ENCODE measurements at regions not wholly inside any gene's neighbourhood (a gene's known extent, or its start where the extent isn't known, plus 50 kb on each side); places are given as distances from the start of the nearest gene placed in this dataset.
"Not testable (repeated sequence)": the region's sequence is repeated elsewhere in the genome, so short reads cannot be mapped to it uniquely, and the experiment has no call there.

GRCh38 chr9:104195142-104195541 lies 101.0 kb downstream of the SMC2 start:
- H3K4me1 Mint-ChIP-seq (ENCODE audit: low read depth); H3K36me3 Mint-ChIP-seq (ENCODE audit: low read depth); H3K27ac Mint-ChIP-seq; intact Hi-C loops (cut with micrococcal nuclease); H3K27me3 Mint-ChIP-seq; H3K4me3 Mint-ChIP-seq: not testable (repeated sequence)
- H3K9me3 Mint-ChIP-seq, result peaks cover 21% of the 10 kb centered on the region

- Mint-ChIP-seq H3K4me1 (ENCODE audit: low read depth) (no peaks in the 10 kb centered on the region), H3K4me3 (no peak overlapping the region), H3K36me3 (ENCODE audit: low read depth) (no peaks in the 10 kb centered on the region), H3K9me3 (peaks cover 18% of the 10 kb centered on the region), H3K27ac (no peak overlapping the region), H3K27me3 (no peaks in the 10 kb centered on the region)
- intact Hi-C loops (cut with micrococcal nuclease), result no loop called here
Measured at GRCh38 chr9:104200456-104200994, 106.4 kb downstream of the SMC2 start.

GRCh38 chr9:104206766-104207165 lies 112.7 kb downstream of the SMC2 start:
- H3K4me1 Mint-ChIP-seq (ENCODE audit: low read depth), result no peaks in the 10 kb centered on the region

GRCh38 chr9:104209387-104209786 lies 115.3 kb downstream of the SMC2 start:
- Mint-ChIP-seq H3K4me1 (ENCODE audit: low read depth) (no peaks in the 10 kb centered on the region), H3K9me3 (no peaks in the 10 kb centered on the region)

More at GRCh38 chr9:104206766-104207165, 112.7 kb downstream of the SMC2 start:
- Mint-ChIP-seq H3K4me3 (no peak overlapping the region), H3K9me3 (no peaks in the 10 kb centered on the region), H3K27me3 (no peaks in the 10 kb centered on the region), H3K36me3 (ENCODE audit: low read depth) (no peaks in the 10 kb centered on the region), H3K27ac (no peak overlapping the region)
- intact Hi-C loops (cut with micrococcal nuclease), result no loop called here

GRCh38 chr9:104227108-104227507 lies 133.0 kb downstream of the SMC2 start:
- H3K36me3 Mint-ChIP-seq (ENCODE audit: low read depth), result no peaks in the 10 kb centered on the region
- intact Hi-C loops (cut with micrococcal nuclease), result no loop called here

More at GRCh38 chr9:104209387-104209786, 115.3 kb downstream of the SMC2 start:
- H3K27ac Mint-ChIP-seq, result no peak overlapping the region
- intact Hi-C loops (cut with micrococcal nuclease), result no loop called here
- no peak overlapping the region for H3K4me3 Mint-ChIP-seq
- H3K27me3 Mint-ChIP-seq, result no peaks in the 10 kb centered on the region
- no peaks in the 10 kb centered on the region for H3K36me3 Mint-ChIP-seq (ENCODE audit: low read depth)

DNA sequence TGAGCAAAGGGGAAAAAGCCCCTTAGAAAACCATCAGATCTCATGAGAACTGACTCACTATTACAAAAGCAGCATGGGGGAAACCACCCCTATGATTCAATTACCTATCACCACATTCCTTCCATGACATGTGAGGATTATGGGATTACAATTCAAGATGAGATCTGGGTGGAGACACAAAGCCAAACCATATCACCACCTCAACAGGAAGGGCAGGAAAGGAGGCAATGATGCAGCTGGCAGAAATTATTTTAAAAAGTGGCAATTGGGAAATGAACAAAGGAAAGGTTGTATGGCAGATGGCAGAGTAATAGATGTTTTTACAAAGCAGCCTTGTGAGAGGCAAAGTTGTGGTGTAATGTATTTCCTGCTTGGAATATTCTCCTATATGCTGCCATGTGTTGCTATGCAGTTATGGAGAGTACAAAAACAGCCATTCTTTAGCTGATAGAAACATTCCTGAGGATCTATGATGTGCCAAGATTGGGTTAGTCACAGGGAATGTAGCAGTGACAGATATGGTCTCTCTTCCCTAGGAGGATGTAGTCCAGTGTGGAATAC lies 138.8 kb downstream of the SMC2 start:
- Mint-ChIP-seq H3K4me3 (no peak overlapping the region), H3K4me1 (ENCODE audit: low read depth) (no peaks in the 10 kb centered on the region), H3K27me3 (no peaks in the 10 kb centered on the region), H3K36me3 (ENCODE audit: low read depth) (no peaks in the 10 kb centered on the region), H3K27ac (no peak overlapping the region), H3K9me3 (peaks cover 18% of the 10 kb centered on the region)
- intact Hi-C loops (cut with micrococcal nuclease), result no loop called here

More at GRCh38 chr9:104227108-104227507, 133.0 kb downstream of the SMC2 start:
- Mint-ChIP-seq H3K4me3 (no peak overlapping the region), H3K4me1 (ENCODE audit: low read depth) (no peaks in the 10 kb centered on the region), H3K9me3 (peaks cover 4% of the 10 kb centered on the region), H3K27me3 (no peaks in the 10 kb centered on the region), H3K27ac (no peak overlapping the region)

DNA sequence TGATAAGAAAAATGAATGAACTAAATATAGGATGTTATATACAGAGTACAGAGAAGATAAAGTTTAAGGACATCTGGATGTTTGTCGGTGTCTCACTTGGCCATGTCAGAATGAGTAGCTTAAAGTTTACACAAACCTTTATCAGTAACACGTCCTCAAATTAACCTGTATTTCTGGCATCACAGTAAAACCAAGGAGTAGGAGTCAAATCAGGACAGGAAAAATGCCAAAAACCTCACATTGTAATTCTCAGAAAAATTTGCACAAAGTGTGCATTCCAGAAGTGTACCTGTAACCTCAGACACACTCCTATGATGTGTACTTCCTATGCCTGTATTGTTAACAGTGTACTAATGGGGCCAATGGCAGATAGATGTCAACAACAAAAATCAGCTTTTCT lies 139.3 kb downstream of the SMC2 start:
- H3K4me3 Mint-ChIP-seq, result no peak overlapping the region
- H3K27ac Mint-ChIP-seq, result no peak overlapping the region
- H3K4me1 Mint-ChIP-seq (ENCODE audit: low read depth), result no peaks in the 10 kb centered on the region
- no peaks in the 10 kb centered on the region for H3K36me3 Mint-ChIP-seq (ENCODE audit: low read depth)
- intact Hi-C loops (cut with micrococcal nuclease), result no loop called here
- H3K9me3 Mint-ChIP-seq, result peaks cover 18% of the 10 kb centered on the region
- H3K27me3 Mint-ChIP-seq, result no peaks in the 10 kb centered on the region

DNA sequence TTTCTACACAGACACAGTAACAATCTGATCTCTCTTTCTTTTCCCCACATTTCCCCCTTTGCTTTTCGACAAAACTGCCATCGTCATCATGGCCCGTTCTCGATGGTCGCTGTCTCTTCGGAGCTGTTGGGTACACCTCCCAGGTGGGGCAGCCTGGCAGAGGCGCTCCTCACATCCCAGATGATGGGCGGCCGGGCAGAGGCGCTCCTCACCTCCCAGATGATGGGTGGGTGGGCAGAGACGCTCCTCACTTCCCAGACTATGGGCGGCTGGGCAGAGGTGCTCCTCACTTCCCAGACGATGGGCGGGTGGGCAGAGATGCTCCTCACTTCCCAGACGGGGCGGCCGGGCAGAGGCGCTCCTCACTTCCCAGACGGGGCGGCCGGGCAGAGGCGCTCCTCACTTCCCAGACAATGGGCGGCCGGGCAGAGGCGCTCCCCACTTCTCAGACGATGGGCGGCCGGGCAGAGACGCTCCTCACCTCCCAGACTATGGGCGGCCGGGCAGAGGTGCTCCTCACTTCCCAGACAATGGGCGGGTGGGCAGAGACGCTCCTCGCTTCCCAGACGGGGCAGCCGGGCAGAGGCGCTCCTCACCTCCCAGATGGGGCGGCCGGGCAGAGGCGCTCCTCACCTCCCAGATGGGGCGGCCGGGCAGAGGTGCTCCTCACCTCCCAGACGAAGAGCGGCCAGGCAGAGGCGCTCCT lies 140.7 kb downstream of the SMC2 start:
- intact Hi-C loops (cut with micrococcal nuclease); H3K36me3 Mint-ChIP-seq (ENCODE audit: low read depth); H3K4me3 Mint-ChIP-seq; H3K27ac Mint-ChIP-seq; H3K4me1 Mint-ChIP-seq (ENCODE audit: low read depth); H3K27me3 Mint-ChIP-seq: not testable (repeated sequence)
- peaks cover 18% of the 10 kb centered on the region for H3K9me3 Mint-ChIP-seq

DNA sequence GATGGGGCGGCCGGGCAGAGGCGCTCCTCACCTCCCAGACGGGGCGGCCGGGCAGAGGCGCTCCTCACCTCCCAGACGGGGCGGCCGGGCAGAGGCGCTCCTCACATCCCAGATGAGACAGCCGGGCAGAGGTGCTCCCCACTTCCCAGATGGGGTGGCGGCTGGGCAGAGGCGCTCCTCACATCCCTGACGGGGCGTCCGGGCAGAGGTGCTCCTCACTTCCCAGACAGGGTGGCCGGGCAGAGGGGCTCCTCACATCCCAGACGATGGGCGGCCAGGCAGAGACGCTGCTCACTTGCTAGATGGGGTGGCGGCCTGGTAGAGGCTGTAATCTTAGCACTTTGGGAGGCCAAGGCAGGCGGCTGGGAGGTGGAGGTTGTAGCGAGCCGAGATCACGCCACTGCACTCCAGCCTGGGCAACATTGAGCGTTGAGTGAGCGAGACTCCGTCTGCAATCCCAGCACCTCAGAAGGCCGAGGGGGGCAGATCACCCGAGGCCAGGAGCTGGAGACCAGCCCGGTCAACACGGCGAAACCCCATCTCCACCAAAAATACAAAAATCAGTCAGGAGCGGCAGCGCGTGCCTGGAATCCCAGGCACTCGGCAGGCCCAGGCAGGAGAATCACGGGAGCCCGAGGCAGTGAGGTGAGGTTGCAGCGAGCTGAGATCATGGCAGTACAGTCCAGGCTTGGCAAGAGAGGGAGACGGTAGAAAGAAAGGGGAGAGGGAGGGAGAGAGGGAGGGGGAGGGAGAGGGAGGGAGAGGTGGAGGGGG lies 141.4 kb downstream of the SMC2 start:
- H3K36me3 Mint-ChIP-seq (ENCODE audit: low read depth); H3K4me3 Mint-ChIP-seq; intact Hi-C loops (cut with micrococcal nuclease); H3K27me3 Mint-ChIP-seq; H3K4me1 Mint-ChIP-seq (ENCODE audit: low read depth); H3K27ac Mint-ChIP-seq: not testable (repeated sequence)
- H3K9me3 Mint-ChIP-seq, result peaks cover 18% of the 10 kb centered on the region

GRCh38 chr9:104238668-104239067 lies 144.6 kb downstream of the SMC2 start:
- H3K27me3 Mint-ChIP-seq, result no peaks in the 10 kb centered on the region
- H3K9me3 Mint-ChIP-seq, result peaks cover 18% of the 10 kb centered on the region
- H3K27ac Mint-ChIP-seq, result no peak overlapping the region
- no peak overlapping the region for H3K4me3 Mint-ChIP-seq
- H3K36me3 Mint-ChIP-seq (ENCODE audit: low read depth), result no peaks in the 10 kb centered on the region
- intact Hi-C loops (cut with micrococcal nuclease), result no loop called here
- no peaks in the 10 kb centered on the region for H3K4me1 Mint-ChIP-seq (ENCODE audit: low read depth)

DNA sequence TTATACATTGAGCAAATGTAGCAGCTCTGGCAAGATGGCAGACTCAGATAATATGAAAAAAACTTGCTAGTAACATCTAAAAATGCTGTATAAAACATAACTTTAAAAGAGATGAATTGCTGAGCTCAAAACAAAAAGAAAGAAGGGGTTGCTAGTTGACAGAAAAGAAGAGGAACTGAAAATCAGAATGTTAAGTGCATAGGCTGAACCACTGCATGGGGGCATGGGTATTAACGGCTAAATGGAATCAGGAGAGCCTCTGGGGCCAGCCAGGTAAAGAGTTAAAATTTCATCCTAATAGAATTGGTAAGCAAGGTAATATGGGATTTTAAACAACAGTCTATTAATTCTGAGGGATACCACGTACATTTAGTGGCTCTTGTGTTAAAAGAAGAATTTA lies 146.8 kb downstream of the SMC2 start:
- Mint-ChIP-seq H3K36me3 (ENCODE audit: low read depth) (no peaks in the 10 kb centered on the region), H3K9me3 (peaks cover 9% of the 10 kb centered on the region), H3K27ac (no peak overlapping the region), H3K4me3 (no peak overlapping the region), H3K4me1 (ENCODE audit: low read depth) (no peaks in the 10 kb centered on the region), H3K27me3 (no peaks in the 10 kb centered on the region)
- intact Hi-C loops (cut with micrococcal nuclease), result no loop called here

GRCh38 chr9:104245925-104246324 lies 151.8 kb downstream of the SMC2 start:
- intact Hi-C loops (cut with micrococcal nuclease), result no loop called here
- no peaks in the 10 kb centered on the region for H3K4me1 Mint-ChIP-seq (ENCODE audit: low read depth)

GRCh38 chr9:104247899-104248460 lies 153.9 kb downstream of the SMC2 start:
- Mint-ChIP-seq H3K36me3 (ENCODE audit: low read depth) (no peaks in the 10 kb centered on the region), H3K27me3 (no peaks in the 10 kb centered on the region), H3K4me1 (ENCODE audit: low read depth) (no peaks in the 10 kb centered on the region), H3K9me3 (peaks cover 15% of the 10 kb centered on the region), H3K4me3 (no peak overlapping the region), H3K27ac (no peak overlapping the region)
- intact Hi-C loops (cut with micrococcal nuclease), result no loop called here

More at GRCh38 chr9:104245925-104246324, 151.8 kb downstream of the SMC2 start:
- Mint-ChIP-seq H3K27ac (no peak overlapping the region), H3K4me3 (no peak overlapping the region), H3K27me3 (no peaks in the 10 kb centered on the region), H3K36me3 (ENCODE audit: low read depth) (no peaks in the 10 kb centered on the region), H3K9me3 (peaks cover 15% of the 10 kb centered on the region)

Data from dendritic cell treated with granulocyte-macrophage colony-stimulating factor and Interleukin-4, amounts not matched to agents 40 ng/mL and 50 ng/mL, for 4 days (primary cell).